CD14-positive monocyte (primary cell): ENCODE measurements at regions not wholly inside any gene's neighbourhood (a gene's known extent, or its start where the extent isn't known, plus 50 kb on each side); places are given as distances from the start of the nearest gene placed in this dataset.

Source experiments
- DNase-seq, 3 donors: peaks; one replicate each; pipeline ENCODE4 v3.0.0-alpha.2; 2011 to 2022
- H2AFZ ChIP-seq: 2 replicates; pipeline ENCODE4 v1.6.0; 2012; ENCODE audit warnings: mild to moderate bottlenecking, low read depth, low read length, inconsistent platforms; ENCODE audit not compliant: insufficient read depth, poor library complexity, severe bottlenecking
- H3K27ac ChIP-seq, 2 donors: 1 replicate in 1 of 2; 2 replicates in 1 of 2; pipeline ENCODE4 v1.5.1; 2012 to 2013; ENCODE audit warnings: low read length in 2 of 2, control low read depth in 1 of 2, inconsistent platforms in 1 of 2, low read depth in 1 of 2, mild to moderate bottlenecking in 1 of 2
- H3K27me3 ChIP-seq, 2 donors: one replicate each; pipeline versions ENCODE4 v1.6.0 to v1.6.1; 2011 to 2013; ENCODE audit warnings: low read length in 2 of 2; ENCODE audit not compliant: control insufficient read depth in 2 of 2, insufficient read depth in 2 of 2
- H3K36me3 ChIP-seq, 2 donors: replicated peaks in 1 of 2; 1 replicate in 1 of 2; 2 replicates in 1 of 2; pipeline versions ENCODE4 v1.5.1 to v1.6.1; 2012 to 2013; ENCODE audit warnings: low read length in 2 of 2, control low read depth in 1 of 2, inconsistent platforms in 1 of 2, mild to moderate bottlenecking in 1 of 2; ENCODE audit not compliant: insufficient read depth in 2 of 2, control insufficient read depth in 1 of 2
- H3K4me1 ChIP-seq, 2 donors: 1 replicate in 1 of 2; 2 replicates in 1 of 2; pipeline versions ENCODE4 v1.5.1 to v1.6.1; 2012 to 2013; ENCODE audit warnings: low read length in 2 of 2, control low read depth in 1 of 2, inconsistent platforms in 1 of 2, mild to moderate bottlenecking in 1 of 2, moderate library complexity in 1 of 2; ENCODE audit not compliant: insufficient read depth in 2 of 2, control insufficient read depth in 1 of 2
- H3K4me2 ChIP-seq: replicated peaks from 2 replicates; pipeline ENCODE3; 2012; ENCODE audit warnings: low read length, moderate library complexity, mild to moderate bottlenecking; ENCODE audit not compliant: poor library complexity, severe bottlenecking; ENCODE audit errors: extremely low read depth
- H3K4me3 ChIP-seq, 3 experiments: fragments of 200-600 bp in 1 of 3; sonication (generic) in 1 of 3; replicated peaks in 1 of 3; 1 replicate in 2 of 3; 2 replicates in 1 of 3; pipeline ENCODE4 v1.5.1; 2011 to 2013; ENCODE audit warnings: low read length in 3 of 3, mild to moderate bottlenecking in 3 of 3, control low read depth in 2 of 3, low read depth in 2 of 3, inconsistent platforms in 1 of 3, moderate library complexity in 1 of 3
- H3K79me2 ChIP-seq: 2 replicates; pipeline ENCODE4 v1.6.0; 2012; ENCODE audit warnings: mild to moderate bottlenecking, control low read depth, inconsistent platforms, low read length, moderate library complexity; ENCODE audit not compliant: insufficient read depth
- H3K9ac ChIP-seq: 2 replicates; pipeline ENCODE4 v1.6.0; 2017; ENCODE audit warnings: low read length, mild to moderate bottlenecking; ENCODE audit not compliant: insufficient read depth, poor library complexity, severe bottlenecking
- H3K9me3 ChIP-seq, 2 donors: replicated peaks in 1 of 2; 1 replicate in 1 of 2; 2 replicates in 1 of 2; pipeline versions ENCODE4 v1.5.1 to v1.6.1; 2012 to 2013; ENCODE audit warnings: low read length in 2 of 2, control low read depth in 1 of 2; ENCODE audit not compliant: control insufficient read depth in 1 of 2, insufficient read depth in 1 of 2
- H4K20me1 ChIP-seq: 2 replicates; pipeline ENCODE4 v1.6.0; 2012; ENCODE audit warnings: mild to moderate bottlenecking, low read length, control low read depth, moderate library complexity; ENCODE audit not compliant: insufficient read depth
- H3K27ac Mint-ChIP-seq, 7 donors: one replicate each; pipeline ENCODE4 v1.8.0; 2020; ENCODE audit warnings: mild to moderate bottlenecking in 7 of 7, mixed read lengths in 7 of 7, moderate library complexity in 6 of 7, inconsistent platforms in 2 of 7
- H3K27me3 Mint-ChIP-seq, 3 donors: one replicate each; pipeline ENCODE4 v1.8.0; 2021 to 2022; ENCODE audit warnings: low read depth in 3 of 3, mild to moderate bottlenecking in 3 of 3, mixed read lengths in 3 of 3, moderate library complexity in 3 of 3, inconsistent platforms in 1 of 3
- H3K36me3 Mint-ChIP-seq, 2 donors: one replicate each; pipeline ENCODE4 v1.8.0; 2020; ENCODE audit warnings: mixed read lengths in 2 of 2, inconsistent platforms in 1 of 2, mild to moderate bottlenecking in 1 of 2
- H3K4me1 Mint-ChIP-seq: one replicate; pipeline ENCODE4 v1.8.0; 2020; ENCODE audit warnings: mild to moderate bottlenecking, mixed read lengths
- H3K4me3 Mint-ChIP-seq, 2 donors: one replicate each; pipeline ENCODE4 v1.8.0; 2020; ENCODE audit warnings: mild to moderate bottlenecking in 2 of 2, mixed read lengths in 2 of 2, moderate library complexity in 1 of 2
- H3K9me3 Mint-ChIP-seq, 7 donors: one replicate each; pipeline ENCODE4 v1.8.0; 2020 to 2022; ENCODE audit warnings: mixed read lengths in 7 of 7, mild to moderate bottlenecking in 6 of 7, moderate library complexity in 6 of 7, inconsistent platforms in 2 of 7
- CTCF ChIP-seq: fragments of 200-600 bp; IDR thresholded peaks from one replicate; pipeline ENCODE4 v1.8.0; 2022; ENCODE audit warnings: antibody characterized with exemption, mild to moderate bottlenecking
- WGBS: methylation state at CpG from one replicate; pipeline ENCODE4 v1.1.5; 2013; ENCODE audit warnings: missing lambda C conversion rate; ENCODE audit not compliant: insufficient coverage; 5-methylcytosine and 5-hydroxymethylcytosine counted together
- intact Hi-C, 2 donors: fragments of 100-400 bp; cut with micrococcal nuclease; formaldehyde crosslinking; loops; one replicate each; pipeline versions ENCODE4 v1.15.0 to v1.15.1; 2023

DNA sequence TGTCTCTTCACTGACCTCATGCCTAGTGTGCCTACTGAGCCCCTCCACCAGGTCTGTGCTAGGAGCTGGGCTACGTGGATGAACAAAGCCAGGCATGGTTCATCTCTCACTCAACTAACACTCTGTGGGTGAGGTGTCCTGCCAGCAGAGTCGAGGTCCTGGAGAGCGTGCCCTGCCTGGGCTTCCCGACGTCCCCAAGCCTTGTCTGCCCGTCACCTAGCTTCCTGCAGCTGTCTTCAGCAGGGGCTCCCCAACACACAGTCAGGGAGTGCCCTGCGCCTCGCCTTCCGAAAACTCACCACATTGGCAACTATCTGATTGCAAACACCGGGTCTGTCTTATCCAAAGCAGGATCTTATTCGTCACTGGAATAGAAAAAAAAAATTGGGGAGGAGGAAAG, 167.5 kb upstream of the ZC3H12A start:
- Mint-ChIP-seq H3K27ac (no peak overlapping the region), H3K4me1 (no peaks in the 10 kb centered on the region), H3K36me3 (no peaks in the 10 kb centered on the region), H3K4me3 (no peak overlapping the region), H3K9me3 (no peaks in the 10 kb centered on the region), H3K27me3 (peaks cover 7 to 9% (median 8%) of the 10 kb centered on the region in 3 donors)
- DNase-seq: no peak
- no peak overlapping the region for H3K4me2 ChIP-seq
- intact Hi-C loops: no loop called here
- no peak overlapping the region for H3K27ac ChIP-seq
- H3K9me3 ChIP-seq: no peaks in the 10 kb centered on the region
- WGBS: 83% methylated on average over 7 of the region's 11 CpGs
- no peaks in the 10 kb centered on the region for H3K27me3 ChIP-seq
- no peak for TF ChIP-seq CTCF
- H4K20me1 ChIP-seq: no peaks in the 10 kb centered on the region
- no peaks in the 10 kb centered on the region for H3K4me1 ChIP-seq
- no peak overlapping the region for H3K4me3 ChIP-seq
- no peak overlapping the region for H2AFZ ChIP-seq
- H3K9ac ChIP-seq: no peak overlapping the region
- H3K36me3 ChIP-seq: no peaks in the 10 kb centered on the region
- no peaks in the 10 kb centered on the region for H3K79me2 ChIP-seq

DNA sequence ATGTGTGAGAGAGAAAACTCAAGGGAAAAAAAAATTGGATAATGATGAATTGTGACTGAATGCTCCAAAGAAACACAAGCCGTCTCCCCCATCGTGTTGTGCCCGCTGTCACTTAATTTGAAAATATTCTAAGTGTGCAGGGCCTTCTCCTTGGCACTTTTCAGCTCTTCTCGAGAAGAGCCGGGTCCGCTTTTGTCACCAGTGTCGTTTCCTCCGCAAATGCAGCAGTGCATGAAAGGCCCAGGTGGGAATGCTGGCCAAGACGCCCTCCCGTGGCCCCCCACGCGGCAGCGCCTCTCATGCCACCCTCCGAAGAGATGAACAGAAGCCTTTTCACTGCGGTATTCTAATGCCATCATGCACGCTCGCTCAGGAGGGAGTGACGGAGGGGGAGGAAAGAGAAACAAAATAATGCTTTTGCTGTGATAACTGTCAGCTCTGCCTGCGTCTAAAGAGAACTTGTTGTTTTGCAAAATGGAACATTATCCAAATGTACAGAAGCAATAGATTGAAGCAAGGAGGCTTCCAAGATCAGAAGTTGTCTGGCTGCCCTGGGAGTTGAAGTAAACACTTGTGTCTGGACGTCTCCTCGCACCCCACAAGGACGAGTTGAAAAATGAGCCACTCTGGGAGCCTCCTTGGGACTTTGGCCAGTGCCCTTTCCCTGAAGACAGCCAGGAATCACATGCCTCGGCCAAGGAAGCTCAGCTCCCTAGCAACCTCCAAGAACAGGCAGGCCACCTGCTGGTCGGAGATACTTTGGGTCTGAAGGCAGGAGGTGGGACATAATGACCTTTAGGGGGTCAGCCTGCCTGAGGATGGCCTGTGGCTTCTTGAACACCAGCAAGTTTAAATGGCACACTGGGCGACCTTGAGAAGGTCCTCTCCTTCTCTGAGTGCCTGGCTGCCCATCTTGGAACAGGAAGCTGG, 166.1 kb upstream of the ZC3H12A start:
- no peak overlapping the region for H3K4me2 ChIP-seq
- no peaks in the 10 kb centered on the region for H3K36me3 ChIP-seq
- intact Hi-C loops: no loop called here
- 87% methylated on average over 18 of the region's 25 CpGs for WGBS
- no peak for DNase-seq
- H4K20me1 ChIP-seq: no peaks in the 10 kb centered on the region
- no peaks in the 10 kb centered on the region for H3K9me3 ChIP-seq
- no peaks in the 10 kb centered on the region for H3K4me1 ChIP-seq
- no peaks in the 10 kb centered on the region for H3K9me3 Mint-ChIP-seq
- no peaks in the 10 kb centered on the region for H3K79me2 ChIP-seq
- no peak overlapping the region for H3K4me3 Mint-ChIP-seq
- H3K36me3 Mint-ChIP-seq: no peaks in the 10 kb centered on the region
- H3K4me3 ChIP-seq: no peak overlapping the region
- H3K27ac Mint-ChIP-seq: no peak overlapping the region
- H3K27ac ChIP-seq: no peak overlapping the region
- peaks cover 9 to 14% (median 11%) of the 10 kb centered on the region in 3 donors for H3K27me3 Mint-ChIP-seq
- no peak overlapping the region for H3K9ac ChIP-seq
- no peak for TF ChIP-seq CTCF
- H3K4me1 Mint-ChIP-seq: no peaks in the 10 kb centered on the region
- H2AFZ ChIP-seq: no peak overlapping the region
- no peaks in the 10 kb centered on the region for H3K27me3 ChIP-seq
